ENCODE measurements at regions not wholly inside any gene's neighbourhood (a gene's known extent, or its start where the extent isn't known, plus 50 kb on each side); places are given as distances from the start of the nearest gene placed in this dataset.

- intact Hi-C loops (cut with micrococcal nuclease) (loop anchor here (2.0 kb wide), 1 partner anchor 50 kb away; no protein-coding TSS in a partner anchor), in situ Hi-C loops (cut with MboI) (no loop called here)
- H3K79me2 ChIP-seq (ENCODE audit: control insufficient read depth, insufficient read depth, low read length): no peaks in the 10 kb centered on the region
- H3K27ac ChIP-seq (ENCODE audit: extremely low read depth, low read depth, low read length): peak overlapping the region; percentile 12; the same call in 2 of the 3 replicates
- ChIA-PET CTCF (ENCODE audit: low intra/inter-chr PET ratio) (interaction anchor here (0.8 kb wide), 1 partner anchor 14 kb away, joined by 5 read pairs; no protein-coding TSS in a partner anchor), POLR2A (interaction anchor here (0.6 to 2.4 kb wide), 29 partner anchors 9 to 518 kb away, joined by 3 to 19 read pairs (median 4); partner anchors contain the start of gene GP1BB)
- no peak overlapping the region for H3K4me3 ChIP-seq
- DNase-seq (ENCODE audit: extremely low read depth in 1 of 4, low spot score in 3 of 4) (peak; percentile 70 to 79 (median 73)), FAIRE-seq (no peak), ATAC-seq (peak; percentile 75)
- peak overlapping the region in 1 of 2 experiments; percentile 72; a peak in 3 of 4 replicates for H3K9ac ChIP-seq (ENCODE audit: insufficient read depth in 1 of 2, low read depth in 2 of 2, low read length in 2 of 2)
- peaks cover 35 to 37% of the 10 kb centered on the region in 2 experiments; a peak in 4 of 5 replicates for H3K4me1 ChIP-seq (replicated peaks in 1 of 2; ENCODE audit: control insufficient read depth in 2 of 2, insufficient read depth in 2 of 2, low read length in 2 of 2)
- H3K27me3 ChIP-seq (ENCODE audit: control insufficient read depth in 2 of 2, insufficient read depth in 2 of 2, low read length in 2 of 2): peaks cover 0 to 6% of the 10 kb centered on the region in 2 experiments; a peak in 1 of 5 replicates
- H3K36me3 ChIP-seq (ENCODE audit: control insufficient read depth, insufficient read depth, low read length): no peaks in the 10 kb centered on the region
- peak overlapping the region; percentile 64 for H2AFZ ChIP-seq (ENCODE audit: low read depth, low read length)
- peaks cover 24% of the 10 kb centered on the region for H3K9me3 ChIP-seq (replicated peaks; ENCODE audit: control insufficient read depth, insufficient read depth, low read depth, low read length)
- H3K4me2 ChIP-seq (ENCODE audit: insufficient read depth, low read length): peak overlapping the region; percentile 51
- H3K9me1 ChIP-seq (ENCODE audit: control insufficient read depth, insufficient read depth, low read length): peaks cover 4% of the 10 kb centered on the region
- WGBS (ENCODE audit: insufficient coverage, low coverage, missing lambda C conversion rate): 20% methylated on average over 12 of the region's 12 CpGs
- no TSS peak for BruUV-seq (replicated peaks)
- H4K20me1 ChIP-seq (replicated peaks; ENCODE audit: control insufficient read depth, insufficient read depth, low read length): no peaks in the 10 kb centered on the region
- peak; percentile 53; the same call in 1 of the 2 replicates for TF ChIP-seq USF2 (CRISPR knock-in tag; IDR thresholded peaks at IDR 0.05)
- TF ChIP-seq IRF9 (tag; IDR thresholded peaks at IDR 0.05): peak; percentile 13; the same call in 1 of the 2 replicates
- peak in 1 of 2 experiments; percentile 32; a peak in 2 of 4 replicates for TF ChIP-seq MAZ (CRISPR knock-in tag; conservative IDR thresholded peaks at IDR 0.05 in 1 of 2, IDR thresholded peaks at IDR 0.05 in 1 of 2)
- 0 out of 2 replicates have a peak, but pooled peaks have one; percentile 13 for TF ChIP-seq DMBX1 (CRISPR knock-in tag; IDR thresholded peaks at IDR 0.05; ENCODE audit: borderline replicate concordance)
- TF ChIP-seq NFIC (IDR thresholded peaks at IDR 0.05): 0 out of 2 replicates have a peak, but pooled peaks have one; percentile 8
- peak; percentile 27 for TF ChIP-seq MAFK (IDR thresholded peaks at IDR 0.05; ENCODE audit: low read length)
- TF ChIP-seq ESRRB (CRISPR knock-in tag; IDR thresholded peaks at IDR 0.05; ENCODE audit: borderline replicate concordance): peak; percentile 57; the same call in 1 of the 2 replicates
- 0 out of 2 replicates have a peak, but pooled peaks have one; percentile 50 for TF ChIP-seq CREM (IDR thresholded peaks at IDR 0.05; ENCODE audit: low read depth)
- TF ChIP-seq MCM5 (IDR thresholded peaks at IDR 0.05; ENCODE audit: low read depth): no peak
- no peak for TF ChIP-seq MYNN (IDR thresholded peaks at IDR 0.05)
- TF ChIP-seq MYNN (CRISPR knock-in tag; IDR thresholded peaks at IDR 0.05): peak; percentile 51; the same call in 1 of the 2 replicates
- TF ChIP-seq, protein P1, sequence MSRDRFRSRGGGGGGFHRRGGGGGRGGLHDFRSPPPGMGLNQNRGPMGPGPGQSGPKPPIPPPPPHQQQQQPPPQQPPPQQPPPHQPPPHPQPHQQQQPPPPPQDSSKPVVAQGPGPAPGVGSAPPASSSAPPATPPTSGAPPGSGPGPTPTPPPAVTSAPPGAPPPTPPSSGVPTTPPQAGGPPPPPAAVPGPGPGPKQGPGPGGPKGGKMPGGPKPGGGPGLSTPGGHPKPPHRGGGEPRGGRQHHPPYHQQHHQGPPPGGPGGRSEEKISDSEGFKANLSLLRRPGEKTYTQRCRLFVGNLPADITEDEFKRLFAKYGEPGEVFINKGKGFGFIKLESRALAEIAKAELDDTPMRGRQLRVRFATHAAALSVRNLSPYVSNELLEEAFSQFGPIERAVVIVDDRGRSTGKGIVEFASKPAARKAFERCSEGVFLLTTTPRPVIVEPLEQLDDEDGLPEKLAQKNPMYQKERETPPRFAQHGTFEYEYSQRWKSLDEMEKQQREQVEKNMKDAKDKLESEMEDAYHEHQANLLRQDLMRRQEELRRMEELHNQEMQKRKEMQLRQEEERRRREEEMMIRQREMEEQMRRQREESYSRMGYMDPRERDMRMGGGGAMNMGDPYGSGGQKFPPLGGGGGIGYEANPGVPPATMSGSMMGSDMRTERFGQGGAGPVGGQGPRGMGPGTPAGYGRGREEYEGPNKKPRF (IDR thresholded peaks at IDR 0.05; ENCODE audit: low read depth, low read length): no peak
Observed at GRCh38 chr22:19644314-19645223, 69.7 kb upstream of the SEPTIN5 start.
